HG03025 (cell line): ENCODE measurements at regions not wholly inside any gene's neighbourhood (a gene's known extent, or its start where the extent isn't known, plus 50 kb on each side); places are given as distances from the start of the nearest gene placed in this dataset.

Experiments
- ATAC-seq: cut with Tn5 transposase; IDR thresholded peaks from one replicate; pipeline ENCODE4 v1.9.1; 2021; ENCODE audit warnings: mild to moderate bottlenecking, moderate library complexity; ENCODE audit not compliant: unreplicated experiment, low FRiP score

DNA sequence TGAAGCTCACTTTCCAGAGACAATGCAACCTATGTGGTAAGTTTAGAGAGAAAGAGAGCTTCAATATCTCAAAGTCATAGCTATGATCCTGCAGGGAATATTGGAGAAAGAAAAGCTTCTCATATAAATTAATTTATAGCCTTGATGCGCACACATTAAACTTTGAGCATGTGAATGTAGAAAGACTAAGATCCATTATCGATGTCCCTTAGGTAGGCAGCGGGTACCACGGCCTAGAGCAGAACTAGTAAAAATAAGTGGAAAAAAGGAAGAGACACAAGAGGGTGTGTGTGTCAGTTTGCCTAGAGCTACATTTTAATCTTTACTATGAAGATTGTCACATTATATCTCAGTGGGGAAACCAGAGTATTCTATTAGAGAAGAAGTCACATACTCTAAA lies 685.6 kb downstream of the AMY1C start:
- ATAC-seq, result no peak

GRCh38 chr1:104440011-104440410 lies 690.3 kb downstream of the AMY1C start:
- no peak for ATAC-seq

GRCh38 chr1:104456724-104457123 lies 707.0 kb downstream of the AMY1C start:
- no peak for ATAC-seq

- ATAC-seq, result no peak
These were observed 710.2 kb downstream of the AMY1C start for GRCh38 chr1:104459886-104460285.

- ATAC-seq, result no peak
These were observed 711.2 kb downstream of the AMY1C start for GRCh38 chr1:104460880-104461279.

- ATAC-seq, result no peak
These were observed 713.5 kb downstream of the AMY1C start for GRCh38 chr1:104463126-104463697.

GRCh38 chr1:104466068-104466467 lies 716.4 kb downstream of the AMY1C start:
- ATAC-seq, result no peak

DNA sequence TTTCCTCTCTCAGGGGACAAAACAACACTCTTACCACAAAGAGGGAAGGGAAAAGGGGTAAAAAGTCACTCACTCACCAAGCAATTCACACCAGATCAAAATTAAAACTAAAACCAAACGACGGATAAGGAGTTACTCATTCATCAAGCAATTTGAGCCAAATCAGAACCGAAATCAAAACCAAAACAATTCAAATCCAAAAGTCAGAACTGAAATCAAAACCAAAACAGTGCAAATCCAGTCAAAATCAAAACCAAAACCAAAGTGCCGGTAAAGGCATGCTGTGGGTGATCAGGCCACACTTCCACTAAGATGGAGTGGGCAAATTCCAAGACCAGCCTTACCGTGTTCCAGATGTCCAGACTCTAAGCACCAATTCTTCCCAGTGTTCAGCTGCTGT lies 717.9 kb downstream of the AMY1C start:
- ATAC-seq, result no peak

GRCh38 chr1:104468282-104468681 lies 718.6 kb downstream of the AMY1C start:
- no peak for ATAC-seq

GRCh38 chr1:104476126-104476525 lies 726.4 kb downstream of the AMY1C start:
- ATAC-seq, result no peak

DNA sequence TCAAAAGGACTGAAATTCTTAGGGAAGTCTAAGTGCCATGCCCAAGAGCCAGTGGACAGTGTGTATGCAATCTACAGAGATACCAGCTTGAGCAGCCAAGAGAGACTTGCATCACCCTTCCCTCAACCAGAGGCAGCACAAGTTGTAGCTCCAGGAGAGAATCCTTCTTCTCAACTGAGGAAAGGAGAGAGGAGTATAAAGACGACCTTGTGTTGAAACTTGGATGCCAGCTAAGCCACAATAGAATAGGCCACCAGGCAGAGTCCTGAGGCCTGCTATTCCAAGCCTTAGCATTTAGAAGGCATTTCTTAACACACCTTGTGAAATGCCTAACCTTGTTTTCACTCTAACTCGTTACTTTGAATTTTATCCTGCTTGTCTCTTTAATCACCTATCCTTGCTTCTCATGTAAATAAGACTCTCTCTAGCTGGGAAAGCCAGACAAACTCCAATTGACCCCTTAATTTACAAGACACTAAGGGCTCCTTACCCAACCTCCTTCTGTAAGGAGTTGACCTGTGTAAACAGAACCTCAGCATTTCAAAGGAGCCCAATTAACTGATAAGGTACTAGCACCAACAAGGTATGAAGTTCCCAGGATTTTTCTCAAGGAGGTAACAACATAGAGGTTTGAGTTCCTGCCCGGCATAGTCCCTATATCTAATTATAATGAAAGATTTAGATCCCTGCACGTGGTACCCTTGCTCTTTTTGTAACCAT lies 738.8 kb downstream of the AMY1C start:
- ATAC-seq, result no peak

GRCh38 chr1:104526158-104526795 lies 776.6 kb downstream of the AMY1C start:
- ATAC-seq, result no peak

- no peak for ATAC-seq
These were observed 782.3 kb downstream of the AMY1C start for GRCh38 chr1:104531990-104532389.

DNA sequence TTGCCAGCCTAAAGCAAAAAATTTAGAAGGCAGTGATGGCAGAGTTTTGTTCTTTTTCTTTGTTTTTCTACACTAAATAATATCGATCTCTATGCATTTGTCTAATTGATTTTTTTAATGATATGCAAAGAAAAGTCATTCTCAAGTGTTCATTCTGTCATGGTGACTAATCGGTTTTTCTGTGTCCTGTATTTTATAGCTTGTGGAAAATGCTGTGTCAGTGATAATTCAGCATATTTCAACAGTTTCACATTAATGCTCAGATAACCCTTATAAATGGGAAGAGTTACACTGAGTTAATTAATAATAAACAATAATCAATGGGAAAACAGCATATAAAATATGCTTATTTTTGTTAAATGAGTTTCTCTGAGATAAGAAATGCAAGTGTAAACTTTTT lies 824.9 kb downstream of the AMY1C start:
- no peak for ATAC-seq

DNA sequence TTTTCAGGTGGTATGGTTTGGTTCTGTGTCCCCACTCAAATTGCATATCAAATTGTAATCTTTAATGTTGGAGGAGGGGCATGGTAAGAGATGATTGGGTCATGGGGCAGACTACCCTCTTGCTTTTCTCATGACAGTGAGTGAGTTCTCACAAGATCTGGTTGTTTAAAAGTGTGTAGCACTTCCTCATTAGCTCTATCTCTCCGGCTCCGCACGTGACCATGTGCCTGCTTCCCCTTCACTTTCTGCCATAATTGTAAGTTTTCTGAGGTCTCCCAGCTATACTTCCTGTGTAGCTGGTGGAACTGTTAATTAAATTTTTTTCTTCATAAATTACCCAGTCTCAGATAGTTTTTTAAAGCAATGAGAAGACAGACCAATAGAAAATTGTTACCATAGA lies 843.2 kb downstream of the AMY1C start:
- ATAC-seq, result no peak

DNA sequence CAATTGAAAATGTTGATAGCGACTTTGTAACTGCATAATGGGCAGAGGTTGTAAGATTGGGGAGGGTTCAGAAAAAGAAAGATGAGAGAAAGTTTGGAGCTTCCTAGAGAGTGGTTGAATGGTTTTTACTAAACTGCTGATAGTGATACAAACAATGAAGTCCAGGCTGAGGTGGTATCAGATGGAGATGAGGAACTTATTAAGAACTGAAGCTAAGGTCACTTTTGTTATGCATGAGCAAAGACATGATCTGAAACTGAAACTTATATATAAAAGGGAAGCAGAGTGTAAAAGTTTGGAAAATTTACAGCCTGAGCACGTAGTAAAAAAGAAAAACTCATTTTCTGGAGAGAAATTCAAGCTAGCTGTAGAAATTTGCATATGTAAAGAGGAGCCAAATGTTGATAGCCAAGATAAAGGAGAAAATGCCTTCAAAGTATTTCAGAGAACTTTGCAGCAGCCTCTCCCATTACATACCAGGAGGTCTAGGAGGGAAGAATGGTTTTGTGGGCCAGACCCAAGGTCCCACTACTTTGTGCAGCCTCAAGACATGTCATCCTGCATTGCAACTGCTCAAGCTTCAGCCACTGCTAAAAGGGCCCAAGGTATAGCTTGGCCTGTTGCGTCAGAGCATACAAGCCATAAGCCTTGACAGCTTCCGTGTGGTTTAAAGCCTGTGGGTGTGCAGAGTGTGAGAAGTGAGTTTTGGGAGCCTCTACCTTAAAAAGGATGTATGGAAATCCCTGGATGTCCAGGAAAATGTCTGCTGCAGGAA lies 843.9 kb downstream of the AMY1C start:
- ATAC-seq, result no peak

GRCh38 chr1:104617474-104617873 lies 867.8 kb downstream of the AMY1C start:
- no peak for ATAC-seq

DNA sequence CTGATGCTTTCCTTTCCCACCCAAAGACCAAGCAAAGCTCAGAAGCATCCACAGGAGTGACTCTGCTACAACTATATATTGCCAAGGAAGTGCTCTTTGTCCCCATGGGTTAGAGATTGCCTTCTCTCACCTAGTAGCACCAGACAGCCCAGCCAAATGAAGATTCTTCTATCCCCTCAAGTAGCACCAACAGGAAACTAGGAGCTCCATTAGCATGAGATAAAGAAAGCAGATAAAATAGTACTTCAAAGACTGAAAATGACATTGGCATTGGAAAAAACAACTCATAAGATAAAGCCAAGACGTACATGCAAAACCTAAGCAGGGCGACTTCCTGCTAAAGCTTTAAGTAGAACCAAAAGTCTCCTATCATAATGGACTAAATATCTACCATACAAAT lies 871.5 kb downstream of the AMY1C start:
- no peak for ATAC-seq

- no peak for ATAC-seq
These were observed 874.8 kb downstream of the AMY1C start for GRCh38 chr1:104624538-104624937.

DNA sequence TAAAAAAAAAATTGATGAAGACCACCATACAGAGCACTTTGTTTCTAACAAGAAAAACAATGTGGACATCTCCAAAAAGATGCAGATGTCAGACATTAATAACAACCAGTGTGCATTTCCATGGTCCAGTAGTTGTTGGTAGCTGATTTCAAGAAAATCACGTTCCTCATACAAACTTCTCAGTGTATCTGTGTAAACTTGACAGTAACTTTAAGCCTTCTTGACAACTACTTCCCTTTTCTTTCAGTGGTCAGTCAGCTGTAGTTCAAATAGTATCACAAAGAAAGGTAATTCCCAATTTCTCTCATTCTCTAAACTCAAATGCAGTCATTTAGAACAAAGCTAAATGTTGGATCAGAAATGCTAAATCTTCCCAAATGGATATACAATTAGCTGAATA lies 879.9 kb downstream of the AMY1C start:
- no peak for ATAC-seq

DNA sequence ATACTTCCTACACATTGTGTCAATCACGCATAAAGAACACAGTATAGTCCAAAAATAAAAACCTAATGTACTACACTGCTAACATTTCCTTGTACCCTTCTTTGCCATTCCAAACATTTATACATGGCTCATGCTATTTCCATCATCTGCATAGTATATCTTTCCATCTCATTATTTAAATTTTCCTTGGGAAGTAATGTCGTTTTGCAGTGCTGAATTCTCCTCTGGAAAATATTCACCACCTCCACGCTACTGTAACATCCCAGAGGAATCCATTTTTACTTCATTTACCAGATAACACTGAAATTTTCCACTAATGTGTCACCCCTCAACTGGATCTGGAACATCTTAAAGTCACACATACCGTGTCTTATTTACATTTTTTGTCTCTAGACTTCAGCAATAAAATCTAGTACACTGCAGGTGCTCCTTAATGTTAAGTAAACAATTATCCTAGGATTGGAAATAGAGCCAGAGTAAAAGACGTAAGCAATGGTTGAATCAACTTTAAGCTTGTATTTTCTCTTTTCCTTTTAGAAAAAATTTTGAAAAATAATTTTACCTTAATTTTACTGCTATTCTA lies 881.0 kb downstream of the AMY1C start:
- ATAC-seq, result no peak
